HG03565 (cell line): ENCODE measurements at regions not wholly inside any gene's neighbourhood (a gene's known extent, or its start where the extent isn't known, plus 50 kb on each side); places are given as distances from the start of the nearest gene placed in this dataset.

Experiments used
- ATAC-seq: cut with Tn5 transposase; IDR thresholded peaks from one replicate; pipeline ENCODE4 v1.9.1; 2021; ENCODE audit warnings: mild to moderate bottlenecking, moderate library complexity; ENCODE audit not compliant: unreplicated experiment

DNA sequence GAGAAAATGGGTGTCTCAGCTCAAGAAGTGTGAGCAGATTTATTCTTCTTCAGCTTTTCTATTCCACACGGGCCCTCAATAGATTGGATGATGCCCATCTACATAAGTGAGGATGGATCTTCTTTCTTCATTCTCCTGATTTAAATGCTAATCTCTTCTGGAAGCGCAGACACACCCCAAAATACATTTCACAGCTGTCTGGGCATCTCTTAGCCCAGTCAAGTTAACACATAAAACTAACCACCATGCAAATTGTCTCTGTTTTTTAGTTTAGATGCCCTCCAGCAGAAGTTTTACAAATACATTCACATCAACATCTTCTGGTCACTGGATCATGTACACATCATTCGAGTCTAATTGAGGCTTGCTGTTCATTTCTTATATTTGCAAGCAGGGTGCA is 249.0 kb upstream of the VCX3A start:
- ATAC-seq: no peak

- ATAC-seq: no peak
Observed at GRCh38 chrX:6782831-6783230, 247.9 kb upstream of the VCX3A start.

DNA sequence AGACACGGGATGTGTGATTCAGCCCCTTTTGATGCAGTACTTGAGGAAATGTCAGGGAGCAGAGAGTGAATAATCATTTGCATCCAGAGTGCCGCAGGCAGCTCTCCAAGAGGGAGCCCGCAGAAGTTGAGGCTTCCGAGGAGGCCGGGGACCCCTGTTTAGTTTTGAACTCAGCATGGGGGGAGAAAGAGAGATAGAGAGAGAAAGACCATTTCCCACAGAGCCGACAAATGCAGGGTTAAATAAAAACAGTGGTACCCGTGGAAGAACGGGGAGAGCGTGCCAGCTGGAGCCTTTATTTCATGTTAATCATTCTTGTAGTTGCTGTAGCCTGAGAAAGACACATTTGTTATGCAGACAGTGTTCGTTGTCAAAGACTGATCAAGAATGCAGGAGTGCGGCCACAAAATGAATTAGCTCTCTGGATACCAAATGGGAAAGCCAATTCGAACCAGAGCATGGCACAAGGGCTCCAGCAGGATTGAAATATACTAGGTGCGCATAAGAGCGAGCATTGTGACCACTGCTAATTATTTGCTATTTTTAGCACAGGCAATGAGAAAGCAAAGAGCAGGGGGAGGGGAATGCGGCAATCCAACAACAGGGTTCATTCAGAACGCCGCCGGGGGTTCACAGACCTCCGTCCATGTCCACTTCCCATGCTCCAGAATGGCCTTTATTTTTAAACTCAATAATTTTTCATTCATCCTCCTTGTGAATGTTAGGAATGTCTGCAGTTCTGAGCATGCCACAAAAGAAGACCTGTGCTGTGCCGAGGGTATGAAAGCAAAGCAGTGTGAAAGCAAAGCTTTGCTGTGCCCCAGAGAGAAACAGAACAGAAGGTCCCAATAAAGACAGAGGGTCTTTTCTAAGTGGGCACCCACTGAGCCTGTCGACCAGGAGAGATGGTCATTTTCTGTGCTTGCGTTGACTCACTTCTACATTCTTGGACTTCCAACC is 243.9 kb upstream of the VCX3A start:
- ATAC-seq: no peak

GRCh38 chrX:6777238-6778002 is 242.5 kb upstream of the VCX3A start:
- ATAC-seq: peak; percentile 89

DNA sequence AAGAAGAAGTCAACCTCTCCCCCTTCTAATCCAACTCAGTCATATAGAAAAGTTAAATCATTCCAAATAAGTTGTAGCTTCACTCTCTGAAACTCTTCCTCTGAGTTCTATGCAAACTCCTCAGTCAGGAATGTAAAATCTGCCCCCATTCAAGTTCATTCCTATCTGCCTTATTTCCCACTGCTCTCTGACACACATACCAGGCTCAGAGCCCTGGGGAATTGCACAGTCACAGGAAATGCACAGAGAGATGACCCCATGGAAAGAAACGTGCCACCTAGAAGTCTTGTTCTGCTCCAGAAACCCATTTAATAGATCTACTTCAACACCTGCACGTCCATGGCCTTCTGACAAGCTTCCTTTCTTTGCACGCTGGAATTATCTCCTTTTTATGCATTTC is 236.0 kb upstream of the VCX3A start:
- ATAC-seq: no peak

DNA sequence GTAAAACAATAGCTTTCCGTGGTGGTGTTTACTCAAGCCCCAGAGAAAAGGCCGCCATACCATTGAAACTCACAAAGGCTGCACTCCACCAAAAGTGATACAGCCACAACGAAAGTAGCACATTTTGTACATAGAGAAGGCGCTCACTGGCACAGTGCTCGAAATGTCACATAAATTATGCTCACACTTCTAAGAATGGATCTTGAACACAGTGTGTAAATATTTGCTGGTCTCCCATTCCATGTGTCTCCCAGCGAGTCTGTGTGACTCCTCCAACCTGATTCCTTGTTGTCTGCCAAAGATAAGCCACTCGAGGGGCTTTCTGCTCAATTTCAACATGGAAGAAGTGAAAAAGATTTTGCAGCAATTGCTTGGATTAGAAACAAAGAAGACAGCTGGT is 234.0 kb upstream of the VCX3A start:
- no peak for ATAC-seq

DNA sequence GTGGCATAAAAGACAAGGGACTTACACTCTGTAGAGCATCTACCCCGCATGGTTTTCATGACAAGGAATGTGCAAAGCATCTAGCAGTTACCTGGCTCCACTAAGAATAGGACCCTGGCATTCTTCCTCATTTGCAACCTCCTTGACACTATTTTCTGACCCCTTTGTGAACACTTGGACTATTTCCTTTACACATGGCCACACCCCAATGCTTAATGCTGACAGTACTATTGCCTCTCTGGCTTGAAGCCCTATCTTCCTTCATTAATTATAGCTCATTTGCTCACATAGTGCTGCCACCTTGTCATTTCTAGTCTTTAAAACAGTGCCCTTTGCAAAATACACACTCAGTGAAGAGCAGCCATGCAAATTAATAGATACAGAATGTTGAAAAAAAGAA is 226.3 kb upstream of the VCX3A start:
- ATAC-seq: no peak

DNA sequence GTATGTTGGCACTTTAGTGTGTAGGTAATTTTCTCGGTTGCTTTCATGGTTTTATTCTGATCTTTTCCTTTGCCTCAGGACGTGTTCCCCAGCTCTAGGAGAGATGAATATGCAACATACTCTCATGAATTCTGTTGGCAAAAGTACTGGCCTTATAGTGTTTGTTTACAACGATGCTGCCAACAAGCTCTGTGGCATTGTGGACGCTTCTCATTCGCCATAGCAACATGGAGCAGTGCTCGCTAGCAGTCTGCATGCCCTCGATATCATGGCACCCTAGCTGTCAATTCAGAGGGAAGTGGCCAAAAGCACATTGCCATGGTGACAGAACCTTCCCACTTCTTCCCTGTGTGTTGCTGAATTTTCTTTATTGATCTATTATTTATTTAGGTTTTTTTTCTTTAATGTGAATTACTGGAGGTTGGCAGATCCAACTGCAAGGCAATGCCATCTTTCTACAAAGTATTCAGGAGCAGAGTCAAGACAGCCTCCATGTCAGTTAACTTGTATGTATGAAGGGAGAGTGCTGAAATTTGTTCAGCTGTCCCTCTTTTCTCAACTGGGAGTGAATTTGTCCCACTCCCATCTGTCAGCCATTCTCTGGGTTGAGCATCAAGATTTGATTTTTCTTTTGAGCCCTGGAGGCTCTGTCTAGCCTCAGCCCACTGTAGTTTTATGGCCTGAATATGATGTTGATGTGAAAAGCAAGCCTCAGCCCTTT is 224.9 kb upstream of the VCX3A start:
- ATAC-seq: no peak

- no peak for ATAC-seq
Observed at GRCh38 chrX:6758234-6758633, 223.3 kb upstream of the VCX3A start.

DNA sequence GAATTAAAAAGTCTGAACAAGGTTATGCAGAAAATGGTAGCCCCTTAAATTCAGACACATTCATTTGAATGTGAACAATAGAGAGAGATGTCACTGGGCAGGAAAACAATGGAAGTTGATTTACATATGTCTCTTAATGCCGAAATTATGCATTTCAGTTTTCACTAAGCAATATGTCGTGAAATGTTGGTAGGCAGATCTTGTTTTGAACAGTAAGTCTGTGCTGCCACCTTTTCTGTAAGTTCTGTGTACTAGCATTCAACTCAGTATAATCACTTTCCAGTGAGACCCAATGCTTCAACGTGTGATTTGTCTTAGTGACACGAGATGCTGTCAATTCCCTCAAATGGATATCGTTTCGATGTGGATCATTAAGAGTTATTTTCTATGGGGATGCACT is 222.7 kb upstream of the VCX3A start:
- ATAC-seq: no peak

DNA sequence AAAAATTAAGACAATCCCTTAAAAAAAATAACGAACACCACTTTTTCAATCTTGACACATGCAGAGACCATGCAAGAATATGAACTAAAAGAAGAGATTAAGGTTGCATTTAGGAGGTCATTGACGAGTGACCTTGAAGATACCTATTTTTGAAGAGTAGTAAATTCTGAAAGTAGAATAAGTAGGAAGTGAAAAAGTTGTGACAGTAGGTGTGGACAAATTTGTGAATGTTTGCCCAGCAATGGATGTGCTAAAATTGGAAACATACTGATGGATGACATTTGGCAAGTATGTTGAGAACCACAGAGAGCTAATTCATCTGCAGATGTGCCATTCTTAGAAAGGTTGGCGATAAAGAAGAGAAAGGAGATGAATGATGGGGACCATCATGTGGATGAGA is 213.7 kb upstream of the VCX3A start:
- ATAC-seq: no peak

GRCh38 chrX:6738518-6739470 is 203.9 kb upstream of the VCX3A start:
- ATAC-seq: peak; percentile 92

DNA sequence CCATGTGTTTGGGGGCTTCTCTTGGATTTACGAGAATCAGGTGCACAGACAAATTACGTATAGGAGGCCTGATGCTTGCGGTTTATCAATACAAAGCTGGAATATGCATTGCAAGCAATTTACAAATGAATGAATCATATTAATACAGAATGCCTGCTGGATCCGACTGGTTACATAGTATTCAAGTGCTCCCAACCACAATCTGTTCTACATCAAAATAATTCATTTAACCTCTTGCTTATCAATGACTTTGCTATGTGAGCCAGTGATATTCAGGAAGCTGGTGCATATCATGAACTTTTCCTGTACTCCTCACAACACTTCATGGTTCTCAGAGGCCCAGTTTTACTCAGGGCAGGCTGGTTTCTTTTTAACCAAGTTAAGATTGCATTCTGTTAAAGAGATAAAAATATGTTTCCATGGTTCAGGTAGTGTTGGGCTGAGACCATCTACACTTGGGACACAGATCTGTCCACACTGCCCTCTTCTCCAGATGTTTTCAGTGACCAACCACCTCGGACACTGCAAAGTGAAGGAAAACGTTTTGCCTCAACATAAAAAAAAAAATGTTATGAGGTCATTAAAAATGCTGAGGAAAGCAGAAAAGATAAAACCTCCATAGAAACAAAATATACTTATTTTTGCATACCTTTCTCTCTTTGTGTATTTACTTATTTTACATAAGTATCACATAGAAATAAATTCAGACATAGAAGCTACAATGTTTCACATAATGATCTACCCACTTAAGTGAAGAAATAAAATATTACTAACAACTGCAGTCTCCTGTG is 200.1 kb upstream of the VCX3A start:
- ATAC-seq: no peak

DNA sequence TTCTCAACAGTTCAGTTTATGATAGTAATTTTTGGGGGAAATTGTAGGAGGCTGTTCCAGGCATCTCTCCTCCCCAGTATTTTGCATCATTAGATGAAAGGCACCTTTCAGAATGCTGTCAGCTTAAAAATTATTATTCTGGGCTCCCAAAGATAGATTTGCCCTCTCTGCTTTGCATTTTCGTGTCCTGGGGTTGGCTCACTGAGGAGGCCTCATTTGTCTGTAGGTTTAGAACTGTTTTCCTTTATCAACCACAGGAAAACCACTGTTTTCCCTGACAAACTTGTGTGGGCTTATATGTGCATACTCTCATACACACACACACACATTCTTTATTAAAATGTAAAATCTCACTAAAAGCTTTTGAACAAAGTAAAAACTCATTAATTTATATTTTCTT is 197.2 kb upstream of the VCX3A start:
- ATAC-seq: peak; percentile 75

DNA sequence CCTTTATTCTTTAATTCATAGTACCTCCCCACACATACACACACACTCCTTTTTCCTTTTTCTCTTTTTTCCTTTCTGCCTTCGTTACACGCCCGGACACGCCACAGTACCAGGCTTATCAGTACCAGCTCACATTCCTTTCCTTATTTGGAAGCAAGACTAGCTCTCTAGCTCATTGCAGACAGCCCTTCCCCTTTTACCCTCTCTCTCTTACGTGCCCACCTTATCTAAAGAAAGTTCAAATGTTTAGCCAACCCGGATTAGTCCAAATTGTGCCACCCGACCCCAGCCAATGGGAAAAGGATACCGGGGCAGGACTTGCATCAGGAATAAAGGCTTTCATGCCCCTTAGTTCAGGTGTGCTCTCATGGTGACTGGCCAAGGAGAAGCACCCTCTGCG is 194.7 kb upstream of the VCX3A start:
- ATAC-seq: no peak

- no peak for ATAC-seq
Observed at GRCh38 chrX:6718766-6719165, 183.8 kb upstream of the VCX3A start.

GRCh38 chrX:6708676-6709380 is 173.9 kb upstream of the VCX3A start:
- ATAC-seq: no peak

DNA sequence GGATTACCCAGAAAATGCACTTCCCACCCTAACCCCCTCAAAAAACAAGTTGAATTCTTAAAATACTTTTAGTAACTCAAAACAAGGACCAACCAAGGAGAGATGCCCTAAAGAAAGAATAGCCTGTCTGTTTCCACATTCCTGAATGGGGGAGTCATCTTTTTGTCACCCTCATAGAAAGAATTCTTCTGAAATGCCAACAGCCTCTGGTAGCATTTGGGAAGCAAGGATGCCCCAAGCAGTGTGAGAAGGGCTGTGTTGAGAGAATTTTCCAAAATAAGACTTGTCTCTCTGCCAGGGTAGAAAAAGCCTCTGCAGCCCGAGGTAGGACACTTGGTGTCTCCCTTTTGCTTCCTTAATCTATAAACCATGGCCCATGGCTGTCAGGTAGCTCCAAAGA is 173.1 kb upstream of the VCX3A start:
- ATAC-seq: no peak

DNA sequence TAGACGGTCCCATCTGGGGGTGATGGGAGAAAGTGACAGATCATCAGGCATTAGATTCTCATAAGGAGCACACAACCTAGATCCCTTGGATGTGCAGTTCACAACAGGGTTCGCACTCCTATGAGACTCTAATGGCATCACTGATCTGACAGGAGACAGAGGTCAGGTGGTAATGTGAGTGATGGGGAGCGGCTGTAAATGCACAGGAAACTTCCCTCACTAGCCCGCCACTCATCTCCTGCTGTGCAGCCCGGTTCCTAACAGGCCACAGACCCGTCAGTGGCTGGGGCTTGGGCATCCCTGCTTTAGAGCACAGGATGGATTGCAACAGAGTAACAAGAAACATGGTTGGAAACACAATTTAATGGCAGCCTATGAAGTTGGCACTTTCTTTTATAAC is 172.6 kb upstream of the VCX3A start:
- no peak for ATAC-seq
